ENCODE measurements at regions not wholly inside any gene's neighbourhood (a gene's known extent, or its start where the extent isn't known, plus 50 kb on each side); places are given as distances from the start of the nearest gene placed in this dataset.

- DNase-seq, result no peak
Measured at GRCh38 chr19:31611046-31611877, 262.0 kb upstream of the TSHZ3 start.

GRCh38 chr19:31612873-31613272 lies 263.6 kb upstream of the TSHZ3 start:
- DNase-seq, result no peak

- DNase-seq, result no peak
Measured at GRCh38 chr19:31613683-31614219, 264.5 kb upstream of the TSHZ3 start.

- no peak for DNase-seq
Measured at GRCh38 chr19:31616031-31616430, 266.8 kb upstream of the TSHZ3 start.

GRCh38 chr19:31617010-31617585 lies 267.9 kb upstream of the TSHZ3 start:
- DNase-seq, result no peak

GRCh38 chr19:31625056-31625455 lies 275.8 kb upstream of the TSHZ3 start:
- no peak for DNase-seq

GRCh38 chr19:31625575-31625974 lies 276.3 kb upstream of the TSHZ3 start:
- DNase-seq, result no peak

- no peak for DNase-seq
Measured at GRCh38 chr19:31626941-31627340, 277.7 kb upstream of the TSHZ3 start.

- DNase-seq, result no peak
Measured at GRCh38 chr19:31627620-31628365, 278.6 kb upstream of the TSHZ3 start.

GRCh38 chr19:31629579-31630363 lies 280.5 kb upstream of the TSHZ3 start:
- no peak for DNase-seq

- no peak for DNase-seq
Measured at GRCh38 chr19:31633014-31633413, 283.8 kb upstream of the TSHZ3 start.

GRCh38 chr19:31639306-31639705 lies 290.1 kb upstream of the TSHZ3 start:
- no peak for DNase-seq

- DNase-seq, result no peak
Measured at GRCh38 chr19:31641591-31641990, 292.4 kb upstream of the TSHZ3 start.

GRCh38 chr19:31648347-31648746 lies 299.1 kb upstream of the TSHZ3 start:
- no peak for DNase-seq

- no peak for DNase-seq
Measured at GRCh38 chr19:31656507-31656906, 307.3 kb upstream of the TSHZ3 start.

- no peak for DNase-seq
Measured at GRCh38 chr19:31658993-31659896, 310.0 kb upstream of the TSHZ3 start.

GRCh38 chr19:31659897-31660210 lies 310.6 kb upstream of the TSHZ3 start:
- DNase-seq, result no peak

- DNase-seq, result no peak
Measured at GRCh38 chr19:31664096-31664495, 314.9 kb upstream of the TSHZ3 start.

GRCh38 chr19:31664997-31665396 lies 315.8 kb upstream of the TSHZ3 start:
- DNase-seq, result no peak

- DNase-seq, result no peak
Measured at GRCh38 chr19:31666126-31666525, 316.9 kb upstream of the TSHZ3 start.

GRCh38 chr19:31667106-31667505 lies 317.9 kb upstream of the TSHZ3 start:
- DNase-seq, result no peak

GRCh38 chr19:31668921-31669320 lies 319.7 kb upstream of the TSHZ3 start:
- no peak for DNase-seq

All from activated CD4-positive, alpha-beta T cell treated with anti-CD3 and anti-CD28 coated beads, Interleukin-2, amount 50 U/mL, for 1 hour (primary cell).